ENCODE measurements at regions not wholly inside any gene's neighbourhood (a gene's known extent, or its start where the extent isn't known, plus 50 kb on each side); places are given as distances from the start of the nearest gene placed in this dataset.

- no peak for TF ChIP-seq POLR2AphosphoS5 (IDR thresholded peaks at IDR 0.05)
- no peak for TF ChIP-seq CTCF (IDR thresholded peaks at IDR 0.05)
- TF ChIP-seq EP300 (IDR thresholded peaks at IDR 0.05; ENCODE audit: low read depth) = no peak
- TF ChIP-seq POLR2A (IDR thresholded peaks at IDR 0.05) = no peak
- 32 to 33% methylated on average over 3 of the region's 3 CpGs for WGBS, 2 donors (ENCODE audit: low coverage in 1 of 2)
- intact Hi-C loops (cut with DNase I; ENCODE audit: low total_unique reads) (no loop called here), in situ Hi-C loops (cut with MboI; ENCODE audit: low pct_ligation_motif_present in 1 of 4, low pct_unique_long_range_greater_than_20kb in 1 of 4, low sequenced_read_pairs in 3 of 4) (no loop called here)
- no peaks in the 10 kb centered on the region for H3K4me1 ChIP-seq
- no peak for DNase-seq
- no peak overlapping the region for H3K4me3 ChIP-seq
- H3K27me3 ChIP-seq = no peaks in the 10 kb centered on the region
- peaks cover 0 to 4% of the 10 kb centered on the region in 2 donors for H3K9me3 ChIP-seq
- no peak overlapping the region for H3K27ac ChIP-seq
- no peaks in the 10 kb centered on the region for H3K36me3 ChIP-seq
Measured at GRCh38 chr4:29805916-29806480, 914.2 kb upstream of the PCDH7 start.

DNA sequence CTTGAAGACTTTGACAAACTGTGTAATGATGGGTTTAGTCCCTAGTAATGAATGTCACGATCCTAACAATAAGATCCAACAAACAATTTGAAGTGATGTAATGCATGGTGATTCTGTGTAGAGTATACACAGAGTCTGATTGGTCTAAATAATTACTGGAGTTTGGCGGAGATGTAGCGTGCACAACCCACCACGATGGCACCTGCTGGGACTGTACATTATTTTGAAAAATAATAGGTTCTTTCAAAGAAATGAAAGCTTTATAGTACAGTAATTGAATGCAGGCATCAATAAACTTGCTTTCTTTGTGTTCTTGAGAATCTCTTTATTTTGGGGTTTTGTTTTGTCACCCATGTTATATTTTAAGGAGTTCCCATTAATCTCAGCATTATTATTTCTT, 902.2 kb upstream of the PCDH7 start:
- intact Hi-C loops (cut with DNase I; ENCODE audit: low total_unique reads) (no loop called here), in situ Hi-C loops (cut with MboI; ENCODE audit: low pct_ligation_motif_present in 1 of 4, low pct_unique_long_range_greater_than_20kb in 1 of 4, low sequenced_read_pairs in 3 of 4) (no loop called here)
- no peak overlapping the region for H3K4me3 ChIP-seq
- H3K4me1 ChIP-seq = no peaks in the 10 kb centered on the region
- no peak for DNase-seq
- peaks cover 0 to 3% of the 10 kb centered on the region in 2 donors for H3K9me3 ChIP-seq
- no peaks in the 10 kb centered on the region for H3K27me3 ChIP-seq
- no peaks in the 10 kb centered on the region for H3K36me3 ChIP-seq
- TF ChIP-seq POLR2AphosphoS5 (IDR thresholded peaks at IDR 0.05) (no peak), POLR2A (IDR thresholded peaks at IDR 0.05) (no peak), CTCF (IDR thresholded peaks at IDR 0.05) (no peak), EP300 (IDR thresholded peaks at IDR 0.05; ENCODE audit: low read depth) (no peak)
- no peak overlapping the region for H3K27ac ChIP-seq
- whole genome bisulfite sequencing, 2 donors (ENCODE audit: low coverage in 1 of 2) = 82 to 87% methylated on average over 4 of the region's 4 CpGs

DNA sequence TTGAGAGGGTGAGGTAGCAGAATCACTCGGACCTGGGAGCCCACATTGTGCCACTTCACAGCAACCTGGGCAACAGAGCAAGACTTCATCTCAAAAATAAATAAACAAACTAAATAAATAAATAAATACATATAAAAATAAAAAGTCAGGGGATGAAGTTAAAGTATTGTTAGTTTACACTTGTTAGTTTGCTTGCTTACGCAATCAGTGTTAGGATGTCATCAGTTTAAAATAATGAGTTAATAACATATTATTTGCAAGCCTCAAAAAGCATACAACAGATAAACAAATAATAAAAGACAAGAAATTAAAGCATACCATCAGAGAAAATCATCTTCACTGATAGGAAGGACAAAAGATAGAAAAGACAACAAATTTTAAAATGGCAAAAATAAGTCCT, 891.1 kb upstream of the PCDH7 start:
- H3K9me3 ChIP-seq = no peaks in the 10 kb centered on the region
- TF ChIP-seq POLR2AphosphoS5 (IDR thresholded peaks at IDR 0.05) = no peak
- no peaks in the 10 kb centered on the region for H3K27me3 ChIP-seq
- no peak overlapping the region for H3K4me3 ChIP-seq
- DNase-seq = no peak
- in situ Hi-C loops (cut with MboI; ENCODE audit: low pct_ligation_motif_present in 1 of 4, low pct_unique_long_range_greater_than_20kb in 1 of 4, low sequenced_read_pairs in 3 of 4) = no loop called here
- intact Hi-C loops (cut with DNase I; ENCODE audit: low total_unique reads) = no loop called here
- H3K4me1 ChIP-seq = no peaks in the 10 kb centered on the region
- 73 to 76% methylated on average over 2 of the region's 2 CpGs for WGBS, 2 donors (ENCODE audit: low coverage in 1 of 2)
- no peaks in the 10 kb centered on the region for H3K36me3 ChIP-seq
- H3K27ac ChIP-seq = no peak overlapping the region

DNA sequence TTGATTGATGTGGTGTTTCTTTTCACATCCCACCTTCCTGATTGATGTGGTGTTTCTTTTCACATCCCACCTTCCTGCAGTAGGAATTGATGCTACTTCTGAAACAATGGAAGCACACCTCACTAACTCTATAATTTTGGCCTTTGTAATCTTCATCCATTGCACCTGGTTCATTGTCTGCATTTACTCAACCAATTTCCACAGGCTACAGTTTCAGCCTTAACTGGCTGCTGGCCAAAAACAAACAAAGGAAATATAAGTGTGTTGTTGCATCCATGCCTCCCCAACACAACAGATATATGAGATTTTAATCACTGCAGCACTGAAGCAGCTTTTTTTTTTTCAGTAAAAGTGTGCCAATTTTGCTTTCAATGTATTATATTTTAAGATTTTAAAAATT, 867.6 kb upstream of the PCDH7 start:
- Histone ChIP-seq H3K4me3 (no peak overlapping the region), H3K4me1 (no peaks in the 10 kb centered on the region), H3K27ac (no peak overlapping the region), H3K36me3 (no peaks in the 10 kb centered on the region), H3K9me3 (no peaks in the 10 kb centered on the region), H3K27me3 (no peaks in the 10 kb centered on the region)
- in situ Hi-C loops (cut with MboI; ENCODE audit: low pct_ligation_motif_present in 1 of 4, low pct_unique_long_range_greater_than_20kb in 1 of 4, low sequenced_read_pairs in 3 of 4) = no loop called here
- DNase-seq = no peak
- intact Hi-C loops (cut with DNase I; ENCODE audit: low total_unique reads) = no loop called here
- TF ChIP-seq CTCF (IDR thresholded peaks at IDR 0.05) = no peak
- no peak for TF ChIP-seq EP300 (IDR thresholded peaks at IDR 0.05; ENCODE audit: low read depth)
- no peak for TF ChIP-seq POLR2AphosphoS5 (IDR thresholded peaks at IDR 0.05)
- no peak for TF ChIP-seq POLR2A (IDR thresholded peaks at IDR 0.05)

DNA sequence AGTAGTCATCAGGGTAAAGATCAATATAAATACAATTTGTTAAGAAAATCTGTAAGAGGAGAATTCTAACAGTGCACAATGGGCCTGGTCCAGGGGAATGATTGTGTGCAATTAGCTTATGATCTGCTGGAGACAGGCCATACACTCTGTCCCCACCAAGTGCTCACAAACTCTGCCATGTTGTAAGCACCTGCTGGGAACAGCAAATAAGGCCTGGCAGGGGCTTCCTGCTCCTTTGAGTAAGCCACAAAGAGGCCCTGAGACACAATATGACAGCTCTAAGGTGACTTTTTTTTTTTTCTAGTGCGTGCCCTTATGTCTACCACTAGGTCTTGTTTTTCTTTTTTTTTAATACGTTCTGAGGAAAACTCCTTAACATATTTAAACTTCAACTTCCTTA, 866.3 kb upstream of the PCDH7 start:
- H3K27me3 ChIP-seq = no peaks in the 10 kb centered on the region
- H3K4me3 ChIP-seq = no peak overlapping the region
- H3K27ac ChIP-seq = no peak overlapping the region
- in situ Hi-C loops (cut with MboI; ENCODE audit: low pct_ligation_motif_present in 1 of 4, low pct_unique_long_range_greater_than_20kb in 1 of 4, low sequenced_read_pairs in 3 of 4) = no loop called here
- intact Hi-C loops (cut with DNase I; ENCODE audit: low total_unique reads) = no loop called here
- no peaks in the 10 kb centered on the region for H3K36me3 ChIP-seq
- 71 to 74% methylated on average over 2 of the region's 2 CpGs for WGBS, 2 donors (ENCODE audit: low coverage in 1 of 2)
- DNase-seq = no peak
- H3K9me3 ChIP-seq = no peaks in the 10 kb centered on the region
- no peak for TF ChIP-seq POLR2A (IDR thresholded peaks at IDR 0.05)
- no peak for TF ChIP-seq EP300 (IDR thresholded peaks at IDR 0.05; ENCODE audit: low read depth)
- no peak for TF ChIP-seq CTCF (IDR thresholded peaks at IDR 0.05)
- TF ChIP-seq POLR2AphosphoS5 (IDR thresholded peaks at IDR 0.05) = no peak
- H3K4me1 ChIP-seq = no peaks in the 10 kb centered on the region
